ENCODE measurements at regions not wholly inside any gene's neighbourhood (a gene's known extent, or its start where the extent isn't known, plus 50 kb on each side); places are given as distances from the start of the nearest gene placed in this dataset.

GRCh38 chr1:73913025-73913424 is 285.0 kb downstream of the LRRIQ3 start:
- POLR2A ChIA-PET: no interaction called here
- no peak for DNase-seq (ENCODE audit: extremely low spot score)
- no peak for TF ChIP-seq CTCF (IDR thresholded peaks at IDR 0.05; ENCODE audit: control extremely low read depth, extremely low read depth, low read depth, missing control alignments)
- CTCF ChIA-PET: no interaction called here

- TF ChIP-seq CTCF (IDR thresholded peaks at IDR 0.05; ENCODE audit: control extremely low read depth, extremely low read depth, low read depth, missing control alignments): no peak
- POLR2A ChIA-PET: no interaction called here
- no peak for DNase-seq (ENCODE audit: extremely low spot score)
- CTCF ChIA-PET: no interaction called here
Observed at GRCh38 chr1:73911849-73912248, 286.1 kb downstream of the LRRIQ3 start.

GRCh38 chr1:73910466-73910865 is 287.5 kb downstream of the LRRIQ3 start:
- CTCF ChIA-PET: no interaction called here
- DNase-seq (ENCODE audit: extremely low spot score): no peak
- POLR2A ChIA-PET: no interaction called here
- no peak for TF ChIP-seq CTCF (IDR thresholded peaks at IDR 0.05; ENCODE audit: control extremely low read depth, extremely low read depth, low read depth, missing control alignments)

- no peak for TF ChIP-seq CTCF (IDR thresholded peaks at IDR 0.05; ENCODE audit: control extremely low read depth, extremely low read depth, low read depth, missing control alignments)
- no peak for DNase-seq (ENCODE audit: extremely low spot score)
- POLR2A ChIA-PET: no interaction called here
- CTCF ChIA-PET: no interaction called here
Observed at GRCh38 chr1:73910062-73910461, 287.9 kb downstream of the LRRIQ3 start.

GRCh38 chr1:73909043-73909562 is 288.9 kb downstream of the LRRIQ3 start:
- CTCF ChIA-PET: interaction anchor here (0.5 kb wide), 1 partner anchor 61 kb away, joined by 3 read pairs; no protein-coding TSS in a partner anchor
- TF ChIP-seq CTCF (IDR thresholded peaks at IDR 0.05; ENCODE audit: control extremely low read depth, extremely low read depth, low read depth, missing control alignments): no peak
- no peak for DNase-seq (ENCODE audit: extremely low spot score)
- POLR2A ChIA-PET: no interaction called here

- no peak for DNase-seq (ENCODE audit: extremely low spot score)
- no peak for TF ChIP-seq CTCF (IDR thresholded peaks at IDR 0.05; ENCODE audit: control extremely low read depth, extremely low read depth, low read depth, missing control alignments)
- ChIA-PET POLR2A (no interaction called here), CTCF (no interaction called here)
Observed at GRCh38 chr1:73907051-73907450, 290.9 kb downstream of the LRRIQ3 start.

GRCh38 chr1:73903092-73903491 is 294.9 kb downstream of the LRRIQ3 start:
- no peak for DNase-seq (ENCODE audit: extremely low spot score)
- CTCF ChIA-PET: interaction anchor here (1.4 kb wide), 1 partner anchor 601 kb away, joined by 4 read pairs; no protein-coding TSS in a partner anchor
- TF ChIP-seq CTCF (IDR thresholded peaks at IDR 0.05; ENCODE audit: control extremely low read depth, extremely low read depth, low read depth, missing control alignments): no peak
- POLR2A ChIA-PET: no interaction called here

All from GM10248 (cell line).